AG20443 (cell line): ENCODE measurements at regions not wholly inside any gene's neighbourhood (a gene's known extent, or its start where the extent isn't known, plus 50 kb on each side); places are given as distances from the start of the nearest gene placed in this dataset.

Experiments
- DNase-seq: peaks from one replicate; pipeline ENCODE4 v3.0.0; 2012; ENCODE audit warnings: low spot score, mixed read lengths

- peak; percentile 71 for DNase-seq
These were observed 114.5 kb upstream of the KIT start for GRCh38 chr4:54543088-54543795.

GRCh38 chr4:54545663-54546424 is 111.9 kb upstream of the KIT start:
- DNase-seq = peak; percentile 25

GRCh38 chr4:54547299-54548097 is 110.3 kb upstream of the KIT start:
- DNase-seq = no peak

GRCh38 chr4:54548098-54548620 is 109.6 kb upstream of the KIT start:
- peak; percentile 24 for DNase-seq

- DNase-seq = no peak
These were observed 108.8 kb upstream of the KIT start for GRCh38 chr4:54548831-54549460.

GRCh38 chr4:54550395-54551171 is 107.2 kb upstream of the KIT start:
- DNase-seq = peak; percentile 69

- DNase-seq = peak; percentile 75
These were observed 104.8 kb upstream of the KIT start for GRCh38 chr4:54553001-54553400.

GRCh38 chr4:54554339-54554990 is 103.3 kb upstream of the KIT start:
- no peak for DNase-seq

GRCh38 chr4:54556051-54556450 is 101.7 kb upstream of the KIT start:
- DNase-seq = no peak

GRCh38 chr4:54556587-54556986 is 101.2 kb upstream of the KIT start:
- no peak for DNase-seq

- DNase-seq = no peak
These were observed 98.7 kb upstream of the KIT start for GRCh38 chr4:54558889-54559677.

- DNase-seq = no peak
These were observed 97.2 kb upstream of the KIT start for GRCh38 chr4:54560513-54560912.

- DNase-seq = no peak
These were observed 95.8 kb upstream of the KIT start for GRCh38 chr4:54561940-54562339.

GRCh38 chr4:54566608-54567007 is 91.1 kb upstream of the KIT start:
- DNase-seq = no peak

- DNase-seq = no peak
These were observed 90.4 kb upstream of the KIT start for GRCh38 chr4:54567327-54567726.

- DNase-seq = peak; percentile 87
These were observed 89.6 kb upstream of the KIT start for GRCh38 chr4:54568184-54568583.

- no peak for DNase-seq
These were observed 86.9 kb upstream of the KIT start for GRCh38 chr4:54570822-54571221.

GRCh38 chr4:54571293-54572151 is 86.2 kb upstream of the KIT start:
- DNase-seq = no peak

- no peak for DNase-seq
These were observed 85.6 kb upstream of the KIT start for GRCh38 chr4:54572152-54572542.
